K562 (cell line): ENCODE measurements at regions not wholly inside any gene's neighbourhood (a gene's known extent, or its start where the extent isn't known, plus 50 kb on each side); places are given as distances from the start of the nearest gene placed in this dataset.
A peak's percentile ranks its signal among the peaks of the same experiment; 100 is the strongest.

Experiments
- ATAC-seq: fragments of 200-7000 bp; cut with Tn5 transposase; 3 replicates; pipeline ENCODE4 v1.9.1; 2020; ENCODE audit warnings: moderate library complexity
- BruUV-seq: library from RNA; stranded (reverse); fragments of 400-500 nt; replicated peaks from 2 replicates; lab custom pipeline; 2021; lab: Mats Ljungman, UMichigan
- CTCF ChIA-PET: fragments of 300-600 bp; formaldehyde crosslinking; extraction: SDS; loops from one replicate; lab custom pipeline; 2021; ENCODE audit warnings: low intra/inter-chr PET ratio; lab: Yijun Ruan, JAX
- POLR2A ChIA-PET: fragments of 300-600, 350-650 bp; sonication (Branson Sonifier 250); formaldehyde crosslinking; extraction: SDS; loops from one replicate; lab custom pipeline; 2021; ENCODE audit warnings: antibody characterized with exemption, inconsistent platforms; lab: Yijun Ruan, JAX
- DNase-seq, 4 experiments: peaks; one replicate each; pipeline versions ENCODE4 v3.0.0 to v3.0.0-alpha.2; 2011 to 2018; ENCODE audit warnings: low spot score in 3 of 4, mixed read lengths in 3 of 4; ENCODE audit errors: extremely low read depth in 1 of 4
- FAIRE-seq: peaks from 2 replicates; lab custom pipeline; 2011; peaks lifted over from hg19 to GRCh38; lab: Jason Lieb, UNC
- H2AFZ ChIP-seq: 2 replicates; pipeline ENCODE4 v1.6.0; 2011; ENCODE audit warnings: low read depth, low read length, control low read depth, inconsistent platforms
- H3K27ac ChIP-seq: fragments of 200-600 bp; 3 replicates; pipeline ENCODE4 v1.8.0; 2011; ENCODE audit warnings: low read depth, mild to moderate bottlenecking, control low read depth, inconsistent platforms, low read length, moderate library complexity, mixed read lengths; ENCODE audit errors: extremely low read depth
- H3K27me3 ChIP-seq, 2 experiments: fragments of 300-600 bp in 1 of 2; 2 replicates in 1 of 2; 3 replicates in 1 of 2; pipeline versions ENCODE4 v1.6.0 to v1.8.0; 2011; ENCODE audit warnings: inconsistent platforms in 2 of 2, low read length in 2 of 2, mild to moderate bottlenecking in 1 of 2, mixed read lengths in 1 of 2, moderate library complexity in 1 of 2; ENCODE audit not compliant: control insufficient read depth in 2 of 2, insufficient read depth in 2 of 2
- H3K36me3 ChIP-seq: fragments of 300-600 bp; 3 replicates; pipeline ENCODE4 v1.8.0; 2011; ENCODE audit warnings: mild to moderate bottlenecking, low read length, inconsistent platforms; ENCODE audit not compliant: control insufficient read depth, insufficient read depth
- H3K4me1 ChIP-seq, 2 experiments: fragments of 200-600 bp in 1 of 2; replicated peaks in 1 of 2; 2 replicates in 1 of 2; 3 replicates in 1 of 2; pipeline versions ENCODE4 v1.5.1 to v1.8.0; 2011; ENCODE audit warnings: inconsistent platforms in 2 of 2, low read length in 2 of 2, mild to moderate bottlenecking in 1 of 2, mixed read lengths in 1 of 2, moderate library complexity in 1 of 2; ENCODE audit not compliant: control insufficient read depth in 2 of 2, insufficient read depth in 2 of 2
- H3K4me2 ChIP-seq: 2 replicates; pipeline ENCODE4 v1.6.1; 2011; ENCODE audit warnings: low read length, control low read depth, inconsistent platforms, mixed read lengths; ENCODE audit not compliant: insufficient read depth
- H3K4me3 ChIP-seq: fragments of 200-600 bp; sonication (generic), shearing (Covaris generic); 2 replicates; pipeline ENCODE4 v1.5.1; 2016; ENCODE audit warnings: control low read depth, inconsistent platforms
- H3K79me2 ChIP-seq: fragments of 200-600 bp; 3 replicates; pipeline ENCODE4 v1.8.0; 2011; ENCODE audit warnings: low read length, inconsistent platforms; ENCODE audit not compliant: control insufficient read depth, insufficient read depth
- H3K9ac ChIP-seq, 2 experiments: 2 replicates each; pipeline versions ENCODE4 v1.6.0 to v1.6.1; 2011; ENCODE audit warnings: low read depth in 2 of 2, low read length in 2 of 2, control low read depth in 1 of 2, inconsistent platforms in 1 of 2, mild to moderate bottlenecking in 1 of 2, mixed read lengths in 1 of 2; ENCODE audit not compliant: insufficient read depth in 1 of 2
- H3K9me1 ChIP-seq: one replicate; pipeline ENCODE4 v1.6.0; 2011; ENCODE audit warnings: inconsistent platforms, mild to moderate bottlenecking, low read length, moderate library complexity; ENCODE audit not compliant: control insufficient read depth, insufficient read depth
- H3K9me3 ChIP-seq: replicated peaks from 2 replicates; pipeline ENCODE4 v1.5.1; 2011; ENCODE audit warnings: low read depth, low read length, inconsistent platforms; ENCODE audit not compliant: control insufficient read depth, insufficient read depth
- H4K20me1 ChIP-seq: replicated peaks from 2 replicates; pipeline ENCODE4 v1.6.1; 2011; ENCODE audit warnings: low read length, inconsistent platforms, mixed read lengths; ENCODE audit not compliant: control insufficient read depth, insufficient read depth
- MTA2 ChIP-seq: fragments of 450-650 bp; IDR thresholded peaks from 2 replicates; pipeline ENCODE4 v1.6.1; 2016; ENCODE audit warnings: low read depth
- PKNOX1 ChIP-seq: fragments of 450-650 bp; IDR thresholded peaks from 2 replicates; pipeline ENCODE4 v1.6.1; 2016
- RBM17 ChIP-seq: fragments of 200-400 bp; formaldehyde crosslinking; IDR thresholded peaks from 2 replicates; pipeline ENCODE4 v1.6.1; 2017; ENCODE audit warnings: low read depth, mild to moderate bottlenecking, low read length, borderline replicate concordance
- SMAD1 ChIP-seq: fragments of 150-350 bp; IDR thresholded peaks from 2 replicates; pipeline ENCODE4 v1.6.1; 2014; ENCODE audit warnings: low read length, low read depth; ENCODE audit not compliant: partially characterized antibody
- ZNF717 ChIP-seq: fragments of 250-450 bp; sonication (Bioruptor Pico); IDR thresholded peaks from 2 replicates; pipeline ENCODE4 v1.5.0; 2021
- WGBS: fragments of 100-300 bp; shearing (Covaris generic); methylation state at CpG from one replicate; pipeline ENCODE4 v1.1.6; 2016; ENCODE audit warnings: low coverage, mixed read lengths; ENCODE audit not compliant: insufficient coverage; ENCODE audit errors: missing lambda C conversion rate; 5-methylcytosine and 5-hydroxymethylcytosine counted together
- in situ Hi-C: fragments of 300-500 bp; cut with MboI; formaldehyde crosslinking; loops from 4 replicates; pipeline ENCODE4 v1.15.0; 2018; ENCODE audit warnings: inconsistent platforms, mixed read lengths
- intact Hi-C: fragments of 100-400 bp; cut with micrococcal nuclease; formaldehyde crosslinking; loops from 2 replicates; pipeline ENCODE4 v1.14.2; 2022

- no peaks in the 10 kb centered on the region for H3K36me3 ChIP-seq
- no peak overlapping the region for H3K9ac ChIP-seq
- no peaks in the 10 kb centered on the region for H4K20me1 ChIP-seq
- POLR2A ChIA-PET = no interaction called here
- no peaks in the 10 kb centered on the region for H3K79me2 ChIP-seq
- no peak for FAIRE-seq
- in situ Hi-C loops = no loop called here
- DNase-seq = no peak
- no peak for TF ChIP-seq ZNF717
- no peak for TF ChIP-seq MTA2
- no peak for TF ChIP-seq SMAD1
- no peak for TF ChIP-seq RBM17
- peak; percentile 22; the same call in 1 of the 2 replicates for TF ChIP-seq PKNOX1
- TF ChIP-seq, all 486 proteins: peak for 1
- BruUV-seq = no TSS peak
- Histone ChIP-seq H3K4me3 (no peak overlapping the region), H3K9me3 (no peaks in the 10 kb centered on the region), H3K4me1 (peaks cover 0 to 20% of the 10 kb centered on the region in 2 experiments; a peak in 3 of 5 replicates), H3K27me3 (peaks cover 9 to 50% of the 10 kb centered on the region in 2 experiments; a peak in 3 of 5 replicates), H3K9me1 (no peaks in the 10 kb centered on the region), H3K27ac (no peak overlapping the region), H3K4me2 (no peak overlapping the region), H2AFZ (no peak overlapping the region)
- intact Hi-C loops = no loop called here
- no peak for ATAC-seq
- CTCF ChIA-PET = no interaction called here
- 16% methylated on average over 15 of the region's 16 CpGs for WGBS
Measured at GRCh38 chr2:41930807-41931566, 116.8 kb upstream of the PKDCC start.
